HG03095 (cell line): ENCODE measurements at regions not wholly inside any gene's neighbourhood (a gene's known extent, or its start where the extent isn't known, plus 50 kb on each side); places are given as distances from the start of the nearest gene placed in this dataset.
"Not testable (repeated sequence)": the region's sequence is repeated elsewhere in the genome, so short reads cannot be mapped to it uniquely, and the experiment has no call there.

Experiments
- ATAC-seq: cut with Tn5 transposase; IDR thresholded peaks from one replicate; pipeline ENCODE4 v1.9.1; 2021; ENCODE audit warnings: moderate library complexity; ENCODE audit not compliant: unreplicated experiment

DNA sequence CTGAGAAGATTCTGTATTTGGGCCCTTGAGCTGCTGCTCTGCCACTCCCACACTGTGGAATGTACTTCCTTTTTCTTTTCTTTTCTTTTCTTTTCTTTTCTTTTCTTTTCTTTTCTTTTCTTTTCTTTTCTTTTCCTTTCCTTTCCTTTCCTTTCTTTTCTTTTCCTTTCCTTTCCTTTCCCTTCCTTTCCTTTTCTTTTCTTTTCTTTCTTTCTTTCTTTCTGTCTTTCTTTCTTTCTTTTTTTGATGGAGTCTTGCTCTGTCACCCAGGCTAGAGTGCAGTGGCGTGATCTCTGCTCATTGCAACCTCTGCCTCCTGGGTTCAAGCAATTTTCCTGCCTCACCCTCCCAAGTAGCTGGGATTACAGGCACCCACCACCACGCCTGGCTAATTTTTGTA lies 89.8 kb downstream of the DNAAF6 start:
- ATAC-seq = not testable (repeated sequence)

DNA sequence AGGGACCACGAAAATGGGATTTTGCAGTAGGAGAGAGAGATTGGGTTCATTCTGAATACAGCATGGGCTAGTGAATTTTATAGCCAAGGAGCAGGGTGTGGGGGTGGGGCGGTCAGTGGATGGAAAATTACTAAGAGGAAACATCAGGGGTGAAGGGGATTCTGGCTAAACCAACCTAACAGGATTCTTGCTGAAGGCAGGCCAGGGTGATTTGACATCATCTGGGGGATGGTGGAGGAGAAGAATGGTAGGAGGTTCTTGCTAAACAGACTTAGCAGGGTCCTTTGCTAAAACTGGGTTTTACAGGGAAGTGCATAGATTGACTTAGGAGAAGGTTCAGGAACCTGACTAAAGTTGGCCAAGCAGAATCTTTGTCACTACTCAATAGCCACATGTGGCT lies 91.9 kb downstream of the DNAAF6 start:
- ATAC-seq = no peak

DNA sequence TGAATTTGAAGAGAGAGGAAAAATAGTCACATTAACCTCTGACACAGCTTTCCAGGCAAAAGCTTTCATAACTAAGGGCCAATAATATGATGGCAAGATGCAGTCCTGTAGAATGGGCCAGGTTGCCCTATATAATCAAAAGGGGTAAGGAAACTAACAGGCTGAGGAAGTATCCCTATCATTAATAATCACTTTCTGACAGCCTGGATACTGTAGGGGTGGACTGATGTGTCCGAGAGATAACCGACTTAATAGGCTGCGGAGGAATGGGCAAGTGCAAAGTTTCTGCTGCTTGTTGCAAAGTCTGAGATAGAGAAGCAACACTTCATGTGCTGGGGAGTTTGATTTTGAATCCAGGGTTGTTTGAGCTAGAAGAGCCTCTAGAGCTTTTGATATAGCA lies 94.8 kb downstream of the DNAAF6 start:
- ATAC-seq = no peak

DNA sequence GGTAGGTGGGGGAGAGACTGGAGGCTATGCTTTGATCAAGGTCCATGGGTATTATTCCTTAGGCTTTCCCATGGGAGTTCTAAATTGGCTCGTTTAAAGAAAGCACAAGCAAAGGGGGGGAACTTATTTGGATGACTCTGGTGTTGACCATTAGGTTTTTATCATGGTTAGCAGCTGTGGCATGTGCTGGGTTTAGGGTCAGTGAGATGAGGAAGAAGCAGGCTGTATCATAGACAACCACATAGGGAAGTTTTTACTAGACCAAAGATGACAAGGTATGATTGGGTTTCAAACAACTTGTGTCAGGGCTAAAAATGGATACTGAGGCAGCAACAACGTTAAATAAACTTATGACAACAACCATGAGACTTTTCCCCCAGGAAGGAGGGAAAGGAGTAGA lies 97.7 kb downstream of the DNAAF6 start:
- ATAC-seq = no peak

DNA sequence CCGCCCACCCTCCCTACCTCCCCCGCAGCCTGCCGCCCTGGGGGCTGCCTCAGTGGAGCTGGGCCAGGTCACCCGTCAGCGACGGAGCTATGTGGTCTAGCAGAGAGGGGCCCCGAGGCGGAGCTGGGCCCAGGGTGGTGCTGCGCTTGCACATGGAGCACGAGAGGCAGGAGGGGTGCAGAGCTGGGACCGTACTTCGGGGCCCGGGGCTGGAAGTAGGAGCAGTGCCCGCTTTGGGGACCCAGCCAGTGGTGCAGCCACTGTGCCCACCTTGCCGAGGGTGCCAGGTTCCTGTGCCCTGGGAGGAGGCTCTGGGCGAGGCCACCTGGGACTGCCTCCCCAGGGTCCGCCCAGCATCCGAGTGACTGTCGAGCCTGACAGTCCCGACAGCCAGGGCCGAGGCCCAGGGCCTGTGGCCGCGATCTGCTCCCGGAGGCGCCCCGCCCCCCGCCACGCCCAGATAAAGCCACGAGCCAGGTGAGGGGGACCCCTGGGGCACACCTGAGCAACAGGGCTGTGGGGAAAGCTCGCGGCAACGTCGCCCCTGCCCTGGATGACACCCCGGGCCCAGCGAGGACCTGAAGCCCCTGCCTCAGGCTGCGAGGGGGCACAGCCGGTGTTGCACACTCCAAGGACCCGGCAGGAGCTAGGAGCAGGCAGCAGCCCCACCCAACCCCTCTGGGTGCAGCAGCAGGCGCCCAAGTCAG lies 117.5 kb downstream of the DNAAF6 start:
- ATAC-seq = no peak

DNA sequence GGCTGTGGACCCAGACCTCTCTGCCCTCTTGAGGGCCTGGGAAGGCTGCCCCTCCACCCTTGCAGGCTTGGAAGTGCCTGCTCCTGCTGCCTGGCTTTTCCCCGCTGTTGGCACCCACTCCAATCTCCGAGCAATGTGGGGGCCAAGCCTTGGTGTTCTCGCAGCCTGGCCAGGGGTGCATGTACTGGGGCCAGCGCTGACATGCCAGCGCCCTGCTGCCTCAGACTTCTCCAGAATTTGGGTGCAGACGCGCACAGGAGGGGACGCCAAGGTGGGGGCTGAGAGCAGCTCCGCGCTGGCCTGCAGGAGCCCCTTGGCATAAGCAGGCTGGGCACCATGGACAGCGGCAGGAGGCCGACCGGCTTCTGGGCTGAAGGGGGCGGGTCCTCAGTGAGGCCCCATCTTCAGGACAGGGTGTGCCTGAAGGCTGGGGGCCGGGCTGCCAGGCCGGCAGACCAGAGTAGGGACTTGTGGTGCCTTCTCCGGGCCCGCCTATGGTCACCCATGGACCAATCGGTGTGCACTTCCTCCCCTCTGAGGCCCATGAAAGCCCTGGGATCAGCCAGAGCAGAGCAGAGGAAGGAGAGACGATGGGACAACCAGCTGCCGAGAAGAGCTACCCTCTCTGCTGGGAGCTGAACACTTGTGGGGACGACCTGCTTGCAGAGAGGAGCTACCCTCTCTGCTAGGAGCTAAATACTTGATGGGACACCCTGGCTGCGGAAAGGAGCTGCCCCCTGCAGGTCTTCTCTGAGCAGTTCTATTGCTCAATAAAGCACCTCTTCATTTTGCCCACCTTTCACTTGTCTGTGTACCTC lies 118.3 kb downstream of the DNAAF6 start:
- no peak for ATAC-seq

DNA sequence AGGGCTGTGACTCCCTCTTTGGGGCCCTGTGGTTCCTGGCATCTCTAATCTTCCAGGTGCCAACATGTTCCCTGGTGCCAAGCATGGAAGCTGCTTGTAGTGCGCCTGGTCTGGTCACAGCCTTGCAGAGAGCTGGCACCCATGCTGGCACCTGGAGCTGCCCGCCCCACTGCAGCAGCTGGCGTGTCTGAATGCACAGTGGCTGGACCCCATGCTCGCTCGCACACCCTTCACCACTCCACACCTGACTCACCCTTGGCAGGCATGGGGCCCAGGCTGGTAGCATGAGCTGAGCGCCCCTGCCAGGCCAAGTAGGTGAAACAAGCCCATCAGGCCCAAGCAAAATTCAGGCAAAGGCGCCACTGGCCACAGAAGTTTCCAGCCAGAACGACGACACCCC lies 119.1 kb downstream of the DNAAF6 start:
- ATAC-seq = no peak

DNA sequence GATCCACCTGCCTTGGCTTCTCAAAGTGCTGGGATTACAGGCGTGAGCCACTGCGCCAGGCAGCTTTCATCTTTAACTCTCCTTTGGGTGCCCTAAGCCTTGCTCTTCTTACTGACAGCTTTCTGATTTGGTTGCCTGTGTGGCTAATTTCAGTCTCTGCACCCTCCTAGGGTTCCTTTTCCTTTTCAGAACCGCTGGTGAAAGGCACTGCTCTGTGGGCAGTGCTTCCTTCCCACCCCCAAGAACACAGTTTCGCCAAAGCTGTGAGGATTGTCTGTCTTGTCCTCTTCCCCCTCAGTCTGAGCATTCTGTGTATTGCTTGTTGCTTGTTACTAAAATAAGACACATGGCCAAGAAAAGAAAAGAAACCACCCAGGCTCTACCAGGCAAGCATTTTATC lies 101.4 kb upstream of the FRMPD3 start:
- ATAC-seq = no peak

DNA sequence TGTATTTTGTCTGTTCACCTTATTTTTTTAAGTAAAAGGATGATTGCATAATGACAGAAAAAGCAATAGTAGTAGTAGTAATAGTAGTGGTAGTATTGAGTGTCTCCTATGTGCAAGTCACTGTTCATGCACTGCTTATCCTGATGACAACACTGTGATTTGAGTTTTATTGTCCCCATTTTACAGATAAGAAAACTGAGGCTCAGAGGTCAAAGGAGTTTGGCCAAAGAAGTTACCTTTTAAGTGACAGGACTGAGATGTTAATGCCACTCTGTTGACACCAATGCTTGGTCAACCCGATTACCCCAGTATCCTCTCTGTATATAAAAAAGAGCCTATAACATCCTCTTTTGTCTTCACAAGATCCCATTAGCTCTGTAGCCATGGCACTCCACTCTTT lies 100.5 kb upstream of the FRMPD3 start:
- ATAC-seq = no peak

DNA sequence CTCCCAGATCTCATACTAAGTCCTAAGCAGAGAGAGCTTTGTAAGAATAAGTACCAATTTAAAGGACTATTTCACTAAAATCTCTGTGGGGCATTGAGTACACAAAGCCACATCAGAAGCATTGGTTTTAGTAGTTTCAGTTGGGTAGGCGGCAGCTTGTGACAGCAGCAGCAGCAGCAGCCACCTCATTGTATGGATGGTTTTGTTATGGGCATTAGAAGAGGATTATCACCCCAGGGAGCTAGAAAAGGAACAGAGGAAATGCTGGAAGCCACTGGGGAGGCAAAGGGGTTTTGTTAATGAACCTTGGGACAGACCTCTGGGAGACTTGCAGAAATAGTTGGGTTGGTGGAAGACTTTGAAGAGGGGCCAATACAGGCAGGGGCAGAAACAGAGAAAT lies 93.9 kb upstream of the FRMPD3 start:
- ATAC-seq = no peak

DNA sequence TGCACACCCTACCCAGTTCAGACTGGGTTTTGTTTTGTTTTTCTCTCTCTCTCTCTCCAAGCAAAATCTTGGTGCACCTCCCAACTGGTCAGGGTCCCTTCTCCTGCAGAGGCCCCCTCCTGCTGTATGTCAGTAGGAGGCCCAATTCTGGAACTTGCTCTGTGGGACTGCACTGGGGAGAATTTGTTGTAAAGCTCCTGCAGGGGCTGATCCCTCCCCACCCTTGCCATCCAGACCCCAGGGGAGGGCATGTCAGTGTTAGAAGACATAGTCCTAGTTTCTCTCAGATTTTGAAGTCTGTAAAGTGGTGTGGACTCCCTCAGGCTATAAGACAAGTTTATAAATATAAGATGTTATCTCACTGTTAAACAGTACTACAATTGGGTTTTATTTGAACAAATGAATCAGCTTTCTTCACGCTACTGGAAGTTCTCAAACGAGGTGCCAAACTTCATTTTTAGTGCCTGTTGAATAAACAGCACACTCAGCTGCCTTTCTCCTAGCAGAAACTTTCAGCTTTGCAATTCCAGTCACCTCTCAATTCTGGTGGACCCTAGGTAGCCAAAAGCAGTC lies 88.6 kb upstream of the FRMPD3 start:
- ATAC-seq = no peak

DNA sequence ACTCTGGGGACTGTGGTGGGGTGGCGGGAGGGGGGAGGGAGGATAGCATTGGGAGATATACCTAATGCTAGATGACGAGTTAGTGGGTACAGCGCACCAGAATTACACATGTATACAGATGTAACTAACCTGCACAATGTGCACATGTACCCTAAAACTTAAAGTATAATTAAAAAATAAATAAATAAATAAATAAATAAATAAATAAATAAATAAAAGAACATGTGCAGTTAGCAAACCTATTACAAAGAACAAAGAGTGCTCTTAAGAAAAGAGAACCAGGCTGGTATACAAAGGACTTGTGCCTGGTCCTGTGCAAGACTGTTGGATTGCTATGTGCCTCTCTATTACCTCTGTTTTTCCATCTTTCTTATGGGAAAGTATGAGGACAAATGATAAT lies 79.3 kb upstream of the FRMPD3 start:
- not testable (repeated sequence) for ATAC-seq

DNA sequence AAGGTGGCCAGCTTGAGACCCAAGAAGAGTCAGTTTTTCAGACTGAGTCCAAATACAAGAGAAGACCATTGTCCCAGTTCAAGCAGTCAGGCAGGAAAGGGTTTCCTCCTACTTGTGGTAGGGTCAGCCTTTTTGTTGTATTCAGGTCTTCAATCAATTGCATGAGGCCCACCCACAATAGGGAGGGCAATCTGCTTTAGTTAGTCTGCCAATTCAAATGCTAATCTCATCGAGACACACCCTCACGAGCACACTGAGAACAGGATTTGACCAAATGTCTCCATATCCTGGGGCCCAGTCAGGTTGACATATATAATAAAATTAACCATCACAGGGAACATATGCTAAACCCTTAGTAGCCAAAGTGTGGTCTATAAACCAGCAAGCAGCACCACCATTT lies 75.3 kb upstream of the FRMPD3 start:
- ATAC-seq = no peak

DNA sequence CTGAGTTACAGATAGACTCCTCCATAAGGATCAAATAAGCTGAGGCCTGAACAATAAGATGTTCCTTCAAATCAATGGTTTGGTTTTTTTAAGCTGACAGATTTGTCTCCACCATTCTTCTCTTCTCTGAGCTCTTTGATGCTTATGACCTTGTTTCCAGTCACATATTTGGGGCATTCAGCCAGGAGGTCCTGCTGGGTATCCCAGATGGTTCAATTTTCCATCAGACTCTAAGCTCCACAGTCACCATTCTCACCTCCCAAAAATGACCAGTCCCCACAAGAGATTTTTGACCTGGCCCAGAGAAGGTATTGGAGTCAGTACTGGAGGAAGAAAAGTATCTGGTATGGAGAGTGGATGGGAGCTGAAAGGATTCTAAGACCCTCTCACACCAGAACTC lies 74.6 kb upstream of the FRMPD3 start:
- ATAC-seq = no peak

DNA sequence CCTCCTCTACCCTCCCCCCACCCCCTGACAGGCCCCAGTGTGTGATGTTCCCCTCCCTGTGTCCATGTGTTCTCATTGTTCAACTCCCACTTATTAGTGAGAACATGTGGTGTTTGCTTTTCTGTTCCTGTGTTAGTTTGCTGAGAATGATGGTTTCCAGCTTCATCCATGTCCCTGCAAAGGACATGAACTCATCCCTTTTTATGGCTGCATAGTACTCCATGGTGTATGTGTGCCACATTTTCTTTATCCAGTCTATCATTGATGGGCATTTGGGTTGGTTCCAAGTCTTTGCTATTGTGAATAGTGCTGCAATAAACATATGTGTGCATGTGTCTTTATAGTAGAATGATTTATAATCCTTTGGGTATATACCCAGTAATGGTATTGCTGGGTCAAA lies 73.3 kb upstream of the FRMPD3 start:
- ATAC-seq = not testable (repeated sequence)

DNA sequence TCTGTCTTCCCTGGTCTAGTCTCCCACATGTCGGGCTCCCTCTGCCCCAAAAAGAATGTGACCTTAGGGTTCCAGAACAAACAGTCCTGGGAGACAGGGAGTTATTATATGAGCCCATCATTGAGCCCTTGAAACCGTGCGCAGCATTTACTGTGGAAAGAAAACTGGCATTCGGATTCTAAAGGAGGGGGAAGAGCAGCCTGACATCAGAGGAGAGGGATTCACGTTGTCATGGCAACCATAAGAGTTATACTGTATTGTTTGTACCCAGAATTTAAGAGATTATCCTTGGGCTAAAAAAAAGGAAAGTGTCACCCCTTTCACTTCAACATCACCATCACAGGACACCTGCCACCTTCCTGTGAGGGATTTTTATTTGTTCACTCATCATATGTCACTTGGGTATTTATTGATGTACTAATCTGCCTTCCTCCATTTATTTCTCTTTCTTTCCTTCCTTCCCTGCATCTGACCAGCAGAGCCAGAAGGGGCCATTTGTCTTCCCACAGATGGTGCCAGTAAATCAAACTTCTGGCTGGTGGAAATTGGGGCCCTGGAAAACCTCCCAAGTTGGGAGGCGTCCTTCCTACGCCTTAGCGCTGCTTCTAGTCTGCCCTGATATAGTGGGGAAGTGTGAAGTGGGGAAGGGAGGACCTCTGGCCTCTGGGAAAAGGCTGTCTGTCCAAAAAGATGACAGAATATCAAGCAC lies 64.9 kb upstream of the FRMPD3 start:
- no peak for ATAC-seq

DNA sequence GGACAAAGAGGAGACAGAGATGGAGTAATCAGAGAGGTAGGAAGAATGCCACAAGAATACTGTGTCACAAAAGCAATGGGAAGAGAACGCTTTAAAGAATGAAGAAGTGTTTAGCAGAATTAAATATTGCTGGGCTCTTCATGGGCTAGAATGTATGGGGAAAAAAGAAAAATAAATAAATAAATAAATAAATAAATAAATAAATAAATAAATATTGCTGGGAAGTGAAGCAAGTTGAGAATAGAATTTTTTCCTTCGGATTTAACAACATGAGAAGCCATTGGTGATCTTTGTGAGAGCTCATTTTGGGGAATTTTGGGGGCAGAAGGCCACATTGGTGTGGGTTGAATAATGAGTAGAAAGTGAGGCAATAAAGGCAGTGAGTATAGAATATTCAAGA lies 59.7 kb upstream of the FRMPD3 start:
- no peak for ATAC-seq

DNA sequence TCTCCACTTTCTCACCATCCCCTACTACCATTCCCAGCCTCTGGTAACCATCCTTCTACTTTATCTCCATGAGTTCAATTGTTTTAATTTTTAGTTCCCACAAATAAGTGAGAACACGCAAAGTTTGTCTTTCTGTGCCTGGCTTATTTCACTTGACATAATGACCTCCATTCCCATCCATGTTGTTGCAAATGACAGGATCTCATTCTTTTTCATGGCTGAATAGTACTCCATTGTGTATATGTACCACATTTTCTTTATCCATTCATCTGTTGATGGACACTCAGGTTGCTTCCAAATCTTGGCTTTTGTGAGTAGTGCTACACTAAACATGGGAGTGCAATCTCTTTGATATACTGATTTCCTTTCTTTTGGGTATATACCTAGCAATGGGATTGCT lies 55.8 kb upstream of the FRMPD3 start:
- not testable (repeated sequence) for ATAC-seq

DNA sequence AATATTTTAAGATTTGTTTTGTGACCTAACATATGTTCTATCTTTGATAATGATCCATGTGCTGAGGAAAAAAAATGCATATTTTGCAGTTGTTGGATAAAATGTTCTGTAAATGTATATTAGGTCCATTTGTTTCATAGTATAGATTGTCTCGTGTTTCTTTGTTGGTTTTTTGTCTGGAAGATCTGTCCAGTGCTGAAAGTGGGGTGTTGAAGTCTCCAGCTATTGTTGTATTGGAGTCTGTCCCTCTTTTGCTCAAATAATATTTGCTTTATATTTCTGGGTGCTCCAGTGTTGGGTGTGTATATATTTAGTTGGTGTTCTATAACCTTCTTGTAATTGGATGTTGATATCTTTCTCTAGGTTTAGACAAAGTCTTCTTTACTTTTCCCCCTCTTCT lies 53.2 kb upstream of the FRMPD3 start:
- ATAC-seq = no peak

DNA sequence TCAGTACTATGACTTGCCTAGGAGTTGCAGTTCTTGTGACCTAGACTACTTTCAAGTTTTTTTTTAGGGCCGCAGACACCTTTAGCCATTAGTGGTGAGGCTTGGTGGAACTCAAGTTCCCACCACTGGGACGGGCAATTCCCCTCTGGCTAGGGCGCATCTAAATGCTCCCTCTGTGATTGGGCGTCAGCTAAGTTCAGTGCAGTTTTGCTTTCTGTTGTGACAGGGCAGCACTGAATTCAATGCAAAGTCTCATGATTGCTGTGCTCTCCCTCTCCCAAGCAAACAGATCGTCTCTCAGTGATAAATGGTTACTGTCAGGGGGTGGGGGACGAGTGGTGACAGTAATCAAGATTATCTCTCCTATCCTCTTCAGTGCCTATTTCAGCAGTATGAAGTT lies 52.7 kb upstream of the FRMPD3 start:
- no peak for ATAC-seq

DNA sequence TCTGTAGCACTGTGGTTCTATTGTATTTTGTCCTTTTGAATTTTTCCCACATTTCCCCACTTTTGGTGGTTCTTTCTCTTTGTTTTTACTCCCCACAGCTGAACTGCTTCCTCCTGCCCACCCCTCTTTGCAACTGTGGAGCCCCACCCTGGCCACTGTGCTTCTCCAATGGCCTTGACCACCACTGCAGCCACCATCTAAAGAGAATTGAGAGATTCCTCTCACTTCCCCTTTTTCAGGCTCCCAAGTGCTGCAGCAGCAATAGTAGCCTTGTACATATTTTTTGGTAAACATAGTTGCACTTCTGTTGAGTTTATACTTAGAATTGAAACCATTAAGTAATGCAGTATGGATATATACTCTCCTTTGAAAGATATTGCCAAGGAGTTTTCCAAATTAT lies 51.3 kb upstream of the FRMPD3 start:
- peak; percentile 78 for ATAC-seq
